Mesothelial cell of epicardium (in vitro differentiated cells): ENCODE measurements at regions not wholly inside any gene's neighbourhood (a gene's known extent, or its start where the extent isn't known, plus 50 kb on each side); places are given as distances from the start of the nearest gene placed in this dataset.

Experiments
- DNase-seq, 2 experiments: peaks; one replicate each; pipeline ENCODE4 v3.0.0; 2021; ENCODE audit warnings: low spot score in 2 of 2; ENCODE audit not compliant: unreplicated experiment in 2 of 2
- H3K27ac Mint-ChIP-seq: 2 replicates; pipeline ENCODE4 v1.8.0; 2021; ENCODE audit warnings: mixed read lengths
- H3K27me3 Mint-ChIP-seq: 2 replicates; pipeline ENCODE4 v1.8.0; 2021; ENCODE audit warnings: low read depth, mixed read lengths
- H3K36me3 Mint-ChIP-seq: 2 replicates; pipeline ENCODE4 v1.8.0; 2021; ENCODE audit warnings: mixed read lengths
- H3K4me1 Mint-ChIP-seq: 2 replicates; pipeline ENCODE4 v1.8.0; 2021; ENCODE audit warnings: mixed read lengths
- H3K4me3 Mint-ChIP-seq: 2 replicates; pipeline ENCODE4 v1.8.0; 2021; ENCODE audit warnings: mild to moderate bottlenecking, moderate library complexity, mixed read lengths
- H3K9me3 Mint-ChIP-seq: 2 replicates; pipeline ENCODE4 v1.8.0; 2021; ENCODE audit warnings: mixed read lengths
- CTCF ChIP-seq: fragments of 200-600 bp; sonication (generic); IDR thresholded peaks from one replicate; pipeline ENCODE4 v1.5.0; 2021; ENCODE audit warnings: antibody characterized with exemption; ENCODE audit not compliant: unreplicated experiment

- Mint-ChIP-seq H3K36me3 (no peaks in the 10 kb centered on the region), H3K4me3 (no peak overlapping the region), H3K9me3 (no peaks in the 10 kb centered on the region), H3K27me3 (no peaks in the 10 kb centered on the region), H3K27ac (no peak overlapping the region), H3K4me1 (peaks cover 18% of the 10 kb centered on the region)
- no peak for TF ChIP-seq CTCF
- DNase-seq = no peak
These were observed 264.0 kb upstream of the GRIP1 start for GRCh38 chr12:66942741-66943465.

GRCh38 chr12:66944365-66944764 lies 265.5 kb upstream of the GRIP1 start:
- no peak overlapping the region for H3K27ac Mint-ChIP-seq
- H3K4me3 Mint-ChIP-seq = no peak overlapping the region

GRCh38 chr12:66945189-66945817 lies 266.4 kb upstream of the GRIP1 start:
- Mint-ChIP-seq H3K27ac (no peak overlapping the region), H3K27me3 (no peaks in the 10 kb centered on the region), H3K9me3 (no peaks in the 10 kb centered on the region), H3K4me1 (peaks cover 17% of the 10 kb centered on the region), H3K4me3 (no peak overlapping the region), H3K36me3 (no peaks in the 10 kb centered on the region)
- DNase-seq = no peak
- no peak for TF ChIP-seq CTCF

More at GRCh38 chr12:66944365-66944764, 265.5 kb upstream of the GRIP1 start:
- no peaks in the 10 kb centered on the region for H3K9me3 Mint-ChIP-seq
- H3K4me1 Mint-ChIP-seq = peaks cover 18% of the 10 kb centered on the region
- no peaks in the 10 kb centered on the region for H3K36me3 Mint-ChIP-seq
- no peaks in the 10 kb centered on the region for H3K27me3 Mint-ChIP-seq
- no peak for DNase-seq
- no peak for TF ChIP-seq CTCF

GRCh38 chr12:66947119-66947518 lies 268.2 kb upstream of the GRIP1 start:
- H3K36me3 Mint-ChIP-seq = no peaks in the 10 kb centered on the region
- H3K27me3 Mint-ChIP-seq = no peaks in the 10 kb centered on the region
- H3K4me3 Mint-ChIP-seq = no peak overlapping the region
- H3K27ac Mint-ChIP-seq = no peak overlapping the region
- H3K4me1 Mint-ChIP-seq = peaks cover 8% of the 10 kb centered on the region
- no peaks in the 10 kb centered on the region for H3K9me3 Mint-ChIP-seq
- TF ChIP-seq CTCF = no peak
- no peak for DNase-seq

- Mint-ChIP-seq H3K4me1 (peaks cover 4% of the 10 kb centered on the region), H3K9me3 (no peaks in the 10 kb centered on the region), H3K27me3 (no peaks in the 10 kb centered on the region), H3K27ac (no peak overlapping the region), H3K4me3 (no peak overlapping the region), H3K36me3 (no peaks in the 10 kb centered on the region)
- no peak for DNase-seq
- TF ChIP-seq CTCF = no peak
These were observed 273.8 kb upstream of the GRIP1 start for GRCh38 chr12:66952668-66953067.
